HEK293 (cell line): ENCODE measurements at regions not wholly inside any gene's neighbourhood (a gene's known extent, or its start where the extent isn't known, plus 50 kb on each side); places are given as distances from the start of the nearest gene placed in this dataset.

Experiments used
- CTCF ChIA-PET: fragments of 350-600 bp; formaldehyde crosslinking; extraction: SDS; loops from one replicate; lab custom pipeline; 2021; ENCODE audit warnings: antibody characterized with exemption; lab: Yijun Ruan, JAX
- POLR2A ChIA-PET: fragments of 300-600 bp; formaldehyde crosslinking; extraction: SDS; loops from one replicate; lab custom pipeline; 2020; ENCODE audit warnings: antibody characterized with exemption, inconsistent platforms; lab: Yijun Ruan, JAX
- H3K27ac ChIP-seq: fragments of 200-500 bp; sonication (Bioruptor generic); 2 replicates; pipeline ENCODE4 v1.5.1; 2014; ENCODE audit warnings: low read depth, low read length, control low read depth, inconsistent platforms; ENCODE audit errors: extremely low read depth
- H3K36me3 ChIP-seq, 2 experiments: fragments of 200-500 bp in 1 of 2; sonication (Bioruptor generic) in 1 of 2; 1 replicate in 1 of 2; 2 replicates in 1 of 2; pipeline ENCODE4 v1.5.1; 2014 to 2017; ENCODE audit warnings: inconsistent platforms in 2 of 2, low read length in 2 of 2; ENCODE audit not compliant: control insufficient read depth in 2 of 2, insufficient read depth in 1 of 2
- H3K4me1 ChIP-seq: fragments of 200-500 bp; sonication (Bioruptor generic); 2 replicates; pipeline ENCODE4 v1.5.1; 2014; ENCODE audit warnings: mild to moderate bottlenecking, low read length, inconsistent platforms; ENCODE audit not compliant: control insufficient read depth, insufficient read depth
- H3K4me3 ChIP-seq: 2 replicates; pipeline ENCODE4 v1.5.1; 2011; ENCODE audit warnings: low read depth, mild to moderate bottlenecking, control low read depth, low read length, moderate library complexity
- H3K9me3 ChIP-seq: fragments of 200-500 bp; sonication (Bioruptor generic); 2 replicates; pipeline ENCODE4 v1.5.1; 2014; ENCODE audit warnings: low read depth, low read length, inconsistent platforms; ENCODE audit not compliant: control insufficient read depth, insufficient read depth
- AEBP2 ChIP-seq: fragments of 450-650 bp; formaldehyde crosslinking; IDR thresholded peaks from 2 replicates; pipeline ENCODE4 v1.5.1; 2016; ENCODE audit warnings: missing biosample characterization, missing genetic modification characterization, borderline replicate concordance
- BCL11A ChIP-seq: fragments of 450-650 bp; formaldehyde crosslinking; IDR thresholded peaks from 2 replicates; pipeline ENCODE4 v1.5.1; 2016; ENCODE audit warnings: low read depth, missing biosample characterization, missing genetic modification characterization
- BCL11B ChIP-seq: fragments of 450-650 bp; formaldehyde crosslinking; IDR thresholded peaks from 2 replicates; pipeline ENCODE4 v1.5.1; 2016; ENCODE audit warnings: low read depth, missing biosample characterization, missing genetic modification characterization
- EGR2 ChIP-seq: fragments of 450-650 bp; formaldehyde crosslinking; IDR thresholded peaks from 2 replicates; pipeline ENCODE4 v1.5.1; 2016; ENCODE audit warnings: low read depth, missing biosample characterization, missing genetic modification characterization
- GLIS1 ChIP-seq: fragments of 450-650 bp; formaldehyde crosslinking; IDR thresholded peaks from 2 replicates; pipeline ENCODE4 v1.5.1; 2016; ENCODE audit warnings: missing biosample characterization, missing genetic modification characterization
- KLF1 ChIP-seq: fragments of 450-650 bp; formaldehyde crosslinking; IDR thresholded peaks from 2 replicates; pipeline ENCODE4 v1.5.1; 2016; ENCODE audit warnings: missing biosample characterization, missing genetic modification characterization
- KLF7 ChIP-seq: fragments of 450-650 bp; formaldehyde crosslinking; IDR thresholded peaks from 2 replicates; pipeline ENCODE4 v1.5.1; 2016; ENCODE audit warnings: missing biosample characterization, missing genetic modification characterization, borderline replicate concordance
- KLF9 ChIP-seq: fragments of 450-650 bp; formaldehyde crosslinking; IDR thresholded peaks from 2 replicates; pipeline ENCODE4 v1.5.1; 2016; ENCODE audit warnings: missing biosample characterization, missing genetic modification characterization, low read depth
- MEIS1 ChIP-seq: sonication (generic); formaldehyde crosslinking; IDR thresholded peaks from 2 replicates; pipeline ENCODE4 v1.8.1; 2022; ENCODE audit warnings: missing genetic modification reagents, mild to moderate bottlenecking, borderline replicate concordance
- PBX3 ChIP-seq: sonication (generic); formaldehyde crosslinking; IDR thresholded peaks from 2 replicates; pipeline ENCODE4 v1.8.1; 2022; ENCODE audit warnings: mild to moderate bottlenecking, moderate library complexity, missing genetic modification reagents
- REPIN1 ChIP-seq: fragments of 450-650 bp; formaldehyde crosslinking; IDR thresholded peaks from 2 replicates; pipeline ENCODE4 v1.5.1; 2017; ENCODE audit warnings: missing biosample characterization, missing genetic modification characterization, low read depth
- SCRT2 ChIP-seq: fragments of 450-650 bp; formaldehyde crosslinking; IDR thresholded peaks from 2 replicates; pipeline ENCODE4 v1.5.1; 2016; ENCODE audit warnings: missing biosample characterization, missing genetic modification characterization
- SETDB1 ChIP-seq: IDR thresholded peaks from one replicate; pipeline ENCODE4 v1.6.1; 2017; ENCODE audit warnings: mild to moderate bottlenecking, low read length, moderate library complexity, mixed read lengths; ENCODE audit not compliant: insufficient read length
- YY2 ChIP-seq: fragments of 450-650 bp; formaldehyde crosslinking; IDR thresholded peaks from 2 replicates; pipeline ENCODE4 v1.5.1; 2016; ENCODE audit warnings: missing biosample characterization, missing genetic modification characterization
- ZNF23 ChIP-seq: fragments of 450-650 bp; formaldehyde crosslinking; IDR thresholded peaks from 2 replicates; pipeline ENCODE4 v1.5.1; 2016; ENCODE audit warnings: missing biosample characterization, missing genetic modification characterization, borderline replicate concordance
- ZNF266 ChIP-seq: fragments of 450-650 bp; formaldehyde crosslinking; IDR thresholded peaks from 2 replicates; pipeline ENCODE4 v1.5.1; 2016; ENCODE audit warnings: missing biosample characterization, missing genetic modification characterization, low read depth
- ZNF341 ChIP-seq: fragments of 450-650 bp; formaldehyde crosslinking; IDR thresholded peaks from 2 replicates; pipeline ENCODE4; 2016; ENCODE audit warnings: low read depth, missing biosample characterization, missing genetic modification characterization
- ZNF37A ChIP-seq: fragments of 450-650 bp; IDR thresholded peaks from 2 replicates; pipeline ENCODE4 v1.5.1; 2018; ENCODE audit warnings: missing biosample characterization, missing genetic modification characterization
- ZNF423 ChIP-seq: fragments of 450-650 bp; formaldehyde crosslinking; IDR thresholded peaks from 2 replicates; pipeline ENCODE4 v1.5.1; 2016; ENCODE audit warnings: missing biosample characterization, missing genetic modification characterization
- ZNF473 ChIP-seq: fragments of 450-650 bp; formaldehyde crosslinking; IDR thresholded peaks from 2 replicates; pipeline ENCODE4 v1.5.1; 2017; ENCODE audit warnings: missing biosample characterization, missing genetic modification characterization
- ZNF549 ChIP-seq: fragments of 450-650 bp; IDR thresholded peaks from 2 replicates; pipeline ENCODE4 v1.5.1; 2018; ENCODE audit warnings: missing biosample characterization, missing genetic modification characterization, mild to moderate bottlenecking, inconsistent platforms, moderate library complexity
- ZNF555 ChIP-seq: fragments of 450-650 bp; formaldehyde crosslinking; conservative IDR thresholded peaks from 2 replicates; pipeline ENCODE4 v1.5.1; 2017; ENCODE audit warnings: missing biosample characterization, mild to moderate bottlenecking, missing genetic modification characterization, inconsistent platforms
- ZNF596 ChIP-seq: fragments of 450-650 bp; IDR thresholded peaks from 2 replicates; pipeline ENCODE4 v1.5.0; 2018; ENCODE audit warnings: missing biosample characterization, mild to moderate bottlenecking, missing genetic modification characterization, moderate library complexity
- ZNF600 ChIP-seq: fragments of 450-650 bp; formaldehyde crosslinking; IDR thresholded peaks from 2 replicates; pipeline ENCODE4 v1.5.1; 2016; ENCODE audit warnings: missing biosample characterization, missing genetic modification characterization
- ZNF610 ChIP-seq: fragments of 450-650 bp; formaldehyde crosslinking; IDR thresholded peaks from 2 replicates; pipeline ENCODE4 v1.5.1; 2016; ENCODE audit warnings: missing biosample characterization, missing genetic modification characterization, borderline replicate concordance
- ZNF664 ChIP-seq: fragments of 450-650 bp; formaldehyde crosslinking; IDR thresholded peaks from 2 replicates; pipeline ENCODE4 v1.5.1; 2016; ENCODE audit warnings: missing biosample characterization, missing genetic modification characterization
- ZNF677 ChIP-seq: fragments of 450-650 bp; IDR thresholded peaks from 2 replicates; pipeline ENCODE4 v1.5.0; 2018; ENCODE audit warnings: missing biosample characterization, mild to moderate bottlenecking, missing genetic modification characterization, moderate library complexity
- ZNF777 ChIP-seq: fragments of 450-650 bp; formaldehyde crosslinking; IDR thresholded peaks from 2 replicates; pipeline ENCODE4 v1.5.1; 2017; ENCODE audit warnings: missing biosample characterization, missing genetic modification characterization, borderline replicate concordance
- ZSCAN16 ChIP-seq: fragments of 450-650 bp; formaldehyde crosslinking; IDR thresholded peaks from 2 replicates; pipeline ENCODE4 v1.5.1; 2016; ENCODE audit warnings: missing biosample characterization, missing genetic modification characterization
- TF ChIP-seq, protein P1 (sequence below): fragments of 450-650 bp; formaldehyde crosslinking; IDR thresholded peaks from 2 replicates; pipeline ENCODE4; 2016; ENCODE audit warnings: missing biosample characterization, missing genetic modification characterization

DNA sequence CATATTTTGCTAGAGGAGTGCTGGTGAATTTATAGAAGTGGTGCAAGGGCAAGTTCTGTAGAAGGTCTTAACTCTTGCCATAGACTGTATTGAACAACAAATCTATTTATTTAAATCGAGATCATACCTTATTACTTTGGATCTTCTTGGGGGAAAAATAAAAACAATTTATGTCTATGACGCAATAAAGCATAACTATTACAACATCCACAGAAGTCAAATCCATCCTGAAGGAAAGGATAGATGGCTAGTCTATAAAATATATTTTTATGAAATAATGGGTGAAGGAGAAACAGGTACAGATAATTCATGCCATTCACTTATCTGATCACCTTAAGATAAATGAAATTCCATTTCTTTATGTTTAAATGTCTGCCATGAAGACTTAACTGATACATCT, 1168.8 kb upstream of the AGA start:
- POLR2A ChIA-PET, result no interaction called here
- Histone ChIP-seq H3K36me3 (no peaks in the 10 kb centered on the region), H3K27ac (no peak overlapping the region), H3K4me3 (no peak overlapping the region), H3K4me1 (no peaks in the 10 kb centered on the region), H3K9me3 (no peaks in the 10 kb centered on the region)
- TF ChIP-seq BCL11A (no peak), KLF1 (no peak), SCRT2 (tag by site-specific recombination) (no peak), ZNF549 (tag by site-specific recombination) (no peak), ZNF266 (no peak), ZNF341 (tag by site-specific recombination) (no peak), ZNF600 (tag by site-specific recombination) (no peak), ZNF37A (tag by site-specific recombination) (no peak), KLF7 (tag by site-specific recombination) (no peak), ZNF664 (tag by site-specific recombination) (no peak), EGR2 (no peak), SETDB1 (no peak), REPIN1 (tag by site-specific recombination) (no peak), YY2 (tag by site-specific recombination) (no peak), ZNF677 (no peak), KLF9 (tag by site-specific recombination) (no peak), BCL11B (no peak)
- TF ChIP-seq, protein P1, sequence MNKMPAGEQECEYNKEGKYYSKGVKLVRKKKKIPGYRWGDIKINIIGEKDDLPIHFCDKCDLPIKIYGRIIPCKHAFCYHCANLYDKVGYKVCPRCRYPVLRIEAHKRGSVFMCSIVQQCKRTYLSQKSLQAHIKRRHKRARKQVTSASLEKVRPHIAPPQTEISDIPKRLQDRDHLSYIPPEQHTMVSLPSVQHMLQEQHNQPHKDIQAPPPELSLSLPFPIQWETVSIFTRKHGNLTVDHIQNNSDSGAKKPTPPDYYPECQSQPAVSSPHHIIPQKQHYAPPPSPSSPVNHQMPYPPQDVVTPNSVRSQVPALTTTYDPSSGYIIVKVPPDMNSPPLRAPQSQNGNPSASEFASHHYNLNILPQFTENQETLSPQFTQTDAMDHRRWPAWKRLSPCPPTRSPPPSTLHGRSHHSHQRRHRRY (tag by site-specific recombination), result no peak
- CTCF ChIA-PET, result no interaction called here

GRCh38 chr4:178612733-178613132, 1170.5 kb upstream of the AGA start:
- H3K4me3 ChIP-seq, result no peak overlapping the region
- no peaks in the 10 kb centered on the region for H3K4me1 ChIP-seq
- H3K9me3 ChIP-seq, result no peaks in the 10 kb centered on the region
- CTCF ChIA-PET, result no interaction called here
- no peaks in the 10 kb centered on the region for H3K36me3 ChIP-seq
- POLR2A ChIA-PET, result no interaction called here
- TF ChIP-seq ZNF664 (tag by site-specific recombination) (no peak), GLIS1 (tag by site-specific recombination) (no peak), ZNF423 (tag by site-specific recombination) (no peak), ZSCAN16 (tag by site-specific recombination) (no peak), AEBP2 (no peak), ZNF473 (no peak), ZNF610 (tag by site-specific recombination) (no peak), ZNF555 (no peak), ZNF23 (tag by site-specific recombination) (no peak), ZNF777 (tag by site-specific recombination) (no peak), ZNF596 (tag by site-specific recombination) (no peak), MEIS1 (CRISPR knock-in tag) (no peak), PBX3 (no peak)
- no peak overlapping the region for H3K27ac ChIP-seq
